Endothelial cell of umbilical vein (primary cell): ENCODE measurements at regions not wholly inside any gene's neighbourhood (a gene's known extent, or its start where the extent isn't known, plus 50 kb on each side); places are given as distances from the start of the nearest gene placed in this dataset.

Experiments used
- BruUV-seq: library from RNA; stranded (reverse); fragments of 400-500 nt; replicated peaks from 2 replicates; lab custom pipeline; 2021; lab: Mats Ljungman, UMichigan
- CTCF ChIA-PET: fragments of 300-600, 350-600 bp; sonication (Branson Sonifier 250); formaldehyde crosslinking; loops from one replicate; lab custom pipeline; 2021; ENCODE audit warnings: antibody characterized with exemption, inconsistent platforms; lab: Charles Lee
- POLR2A ChIA-PET: fragments of 300-600, 350-600 bp; sonication (Branson Sonifier 250); formaldehyde crosslinking; loops from one replicate; lab custom pipeline; 2021; ENCODE audit warnings: antibody characterized with exemption, inconsistent platforms; lab: Charles Lee
- DNase-seq: peaks from one replicate; pipeline ENCODE4 v3.0.0-alpha.2; 2011; ENCODE audit warnings: low read depth, low spot score
- FAIRE-seq: peaks from 2 replicates; lab custom pipeline; 2011; peaks lifted over from hg19 to GRCh38; lab: Jason Lieb, UNC
- H2AFZ ChIP-seq: 2 replicates; pipeline ENCODE4 v1.6.0; 2012; ENCODE audit warnings: low read depth, low read length, control low read depth, inconsistent platforms
- H3K27ac ChIP-seq: 2 replicates; pipeline ENCODE4 v1.5.1; 2011; ENCODE audit warnings: low read depth, mild to moderate bottlenecking, control low read depth, low read length, moderate library complexity; ENCODE audit not compliant: insufficient read depth
- H3K27me3 ChIP-seq, 2 experiments: 2 replicates each; pipeline versions ENCODE4 v1.6.0 to v1.6.1; 2011; ENCODE audit warnings: low read length in 2 of 2, mixed read lengths in 1 of 2; ENCODE audit not compliant: control insufficient read depth in 2 of 2, insufficient read depth in 2 of 2
- H3K36me3 ChIP-seq, 2 experiments: 2 replicates in 1 of 2; 3 replicates in 1 of 2; pipeline ENCODE4 v1.5.1; 2011; ENCODE audit warnings: low read length in 2 of 2, mild to moderate bottlenecking in 1 of 2, moderate library complexity in 1 of 2; ENCODE audit not compliant: control insufficient read depth in 2 of 2, insufficient read depth in 2 of 2; ENCODE audit errors: extremely low read depth in 1 of 2
- H3K4me1 ChIP-seq: 3 replicates; pipeline ENCODE4 v1.5.1; 2011; ENCODE audit warnings: mild to moderate bottlenecking, low read length; ENCODE audit not compliant: control insufficient read depth, insufficient read depth; ENCODE audit errors: extremely low read depth
- H3K4me2 ChIP-seq: 2 replicates; pipeline ENCODE4 v1.6.1; 2011; ENCODE audit warnings: low read length, control low read depth, mixed read lengths; ENCODE audit not compliant: insufficient read depth
- H3K4me3 ChIP-seq, 3 experiments: fragments of 200-600 bp in 1 of 3; sonication (generic), shearing (Covaris generic) in 1 of 3; replicated peaks in 1 of 3; 2 replicates each; pipeline ENCODE4 v1.5.1; 2011 to 2016; ENCODE audit warnings: control low read depth in 3 of 3, low read length in 3 of 3, mild to moderate bottlenecking in 2 of 3, inconsistent platforms in 1 of 3, low read depth in 1 of 3, moderate library complexity in 1 of 3; ENCODE audit not compliant: insufficient read depth in 1 of 3
- H3K79me2 ChIP-seq: 2 replicates; pipeline ENCODE4 v1.6.0; 2012; ENCODE audit warnings: low read length, inconsistent platforms; ENCODE audit not compliant: control insufficient read depth, insufficient read depth
- H3K9ac ChIP-seq: replicated peaks from 2 replicates; pipeline ENCODE3; 2011; ENCODE audit warnings: low read length, control low read depth; ENCODE audit not compliant: insufficient read depth; ENCODE audit errors: extremely low read depth
- H3K9me1 ChIP-seq: replicated peaks from 3 replicates; pipeline ENCODE4 v1.6.0; 2011; ENCODE audit warnings: mild to moderate bottlenecking, low read length; ENCODE audit not compliant: control insufficient read depth, insufficient read depth; ENCODE audit errors: extremely low read depth
- H3K9me3 ChIP-seq: replicated peaks from 2 replicates; pipeline ENCODE4 v1.5.1; 2012; ENCODE audit warnings: low read length, inconsistent platforms; ENCODE audit not compliant: control insufficient read depth, insufficient read depth
- H4K20me1 ChIP-seq: replicated peaks from 2 replicates; pipeline ENCODE3; 2011; ENCODE audit warnings: mild to moderate bottlenecking, low read length; ENCODE audit not compliant: control insufficient read depth, insufficient read depth; ENCODE audit errors: extremely low read depth
- FOS ChIP-seq: IDR thresholded peaks from 2 replicates; pipeline ENCODE4 v1.6.1; 2011; ENCODE audit warnings: mild to moderate bottlenecking, low read length, moderate library complexity, borderline replicate concordance; ENCODE audit not compliant: insufficient read depth
- JUN ChIP-seq: IDR thresholded peaks from 2 replicates; pipeline ENCODE4 v1.6.1; 2011; ENCODE audit warnings: borderline replicate concordance, low read depth; ENCODE audit not compliant: insufficient read length, insufficient read depth
- POLR2A ChIP-seq: IDR thresholded peaks from 2 replicates; pipeline ENCODE4 v1.6.1; 2012; ENCODE audit warnings: low read depth, mild to moderate bottlenecking, control low read depth, low read length
- dilution Hi-C: fragments of 300-500 bp; cut with MboI; formaldehyde crosslinking; loops from one replicate; pipeline ENCODE4 v1.15.0; 2019; ENCODE audit warnings: low sequenced_read_pairs; ENCODE audit not compliant: extremely low pct_ligation_motif_present
- intact Hi-C: fragments of 100-400 bp; cut with micrococcal nuclease; formaldehyde crosslinking; loops from one replicate; pipeline ENCODE4 v1.10.0; 2022
- TF ChIP-seq, protein P1 (sequence below): IDR thresholded peaks from 2 replicates; pipeline ENCODE4 v1.6.1; 2011; ENCODE audit not compliant: insufficient read depth, insufficient read length
- TF ChIP-seq, protein P2 (sequence below), 2 donors: IDR thresholded peaks; 1 replicate in 1 of 2; 2 replicates in 1 of 2; pipeline ENCODE4 v1.5.1; 2011; ENCODE audit warnings: low read length in 2 of 2, mild to moderate bottlenecking in 2 of 2, moderate library complexity in 2 of 2, control low read depth in 1 of 2, inconsistent platforms in 1 of 2, low read depth in 1 of 2; ENCODE audit not compliant: insufficient read depth in 1 of 2; ENCODE audit errors: extremely low read depth in 1 of 2

DNA sequence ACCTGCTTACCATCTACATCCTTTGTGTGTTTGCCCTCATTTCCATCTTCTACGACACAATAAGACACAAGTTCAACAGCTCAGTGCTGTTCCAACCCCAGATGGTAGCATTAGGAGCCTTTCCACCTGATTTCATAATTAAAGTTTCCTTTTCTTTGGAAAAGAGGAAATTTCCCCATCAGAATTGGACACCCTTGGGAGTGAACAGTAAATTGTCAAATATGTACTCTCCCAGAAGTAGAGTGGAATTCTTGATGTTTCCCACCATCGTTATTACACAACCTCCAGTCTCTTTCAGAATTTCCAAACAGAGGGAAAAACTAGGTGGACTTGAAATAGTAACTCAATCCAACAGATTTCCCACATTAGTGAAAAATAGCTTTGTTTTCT lies 337.6 kb upstream of the OR4E1 start:
- FAIRE-seq = no peak
- Histone ChIP-seq H3K9me3 (no peaks in the 10 kb centered on the region), H3K9ac (no peak overlapping the region), H3K4me3 (no peak overlapping the region), H3K27ac (no peak overlapping the region), H3K36me3 (no peaks in the 10 kb centered on the region), H3K27me3 (peaks cover 2 to 11% of the 10 kb centered on the region in 2 experiments), H3K4me1 (no peaks in the 10 kb centered on the region), H3K9me1 (peaks cover under 1% of the 10 kb centered on the region), H4K20me1 (no peaks in the 10 kb centered on the region), H3K79me2 (no peaks in the 10 kb centered on the region), H3K4me2 (no peak overlapping the region), H2AFZ (no peak overlapping the region)
- no TSS peak for BruUV-seq
- no peak for DNase-seq
- intact Hi-C loops (no loop called here), dilution Hi-C loops (no loop called here)
- TF ChIP-seq, protein P1, sequence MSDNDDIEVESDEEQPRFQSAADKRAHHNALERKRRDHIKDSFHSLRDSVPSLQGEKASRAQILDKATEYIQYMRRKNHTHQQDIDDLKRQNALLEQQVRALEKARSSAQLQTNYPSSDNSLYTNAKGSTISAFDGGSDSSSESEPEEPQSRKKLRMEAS = no peak
- TF ChIP-seq POLR2A (no peak), JUN (no peak), FOS (no peak)
- TF ChIP-seq, protein P2, sequence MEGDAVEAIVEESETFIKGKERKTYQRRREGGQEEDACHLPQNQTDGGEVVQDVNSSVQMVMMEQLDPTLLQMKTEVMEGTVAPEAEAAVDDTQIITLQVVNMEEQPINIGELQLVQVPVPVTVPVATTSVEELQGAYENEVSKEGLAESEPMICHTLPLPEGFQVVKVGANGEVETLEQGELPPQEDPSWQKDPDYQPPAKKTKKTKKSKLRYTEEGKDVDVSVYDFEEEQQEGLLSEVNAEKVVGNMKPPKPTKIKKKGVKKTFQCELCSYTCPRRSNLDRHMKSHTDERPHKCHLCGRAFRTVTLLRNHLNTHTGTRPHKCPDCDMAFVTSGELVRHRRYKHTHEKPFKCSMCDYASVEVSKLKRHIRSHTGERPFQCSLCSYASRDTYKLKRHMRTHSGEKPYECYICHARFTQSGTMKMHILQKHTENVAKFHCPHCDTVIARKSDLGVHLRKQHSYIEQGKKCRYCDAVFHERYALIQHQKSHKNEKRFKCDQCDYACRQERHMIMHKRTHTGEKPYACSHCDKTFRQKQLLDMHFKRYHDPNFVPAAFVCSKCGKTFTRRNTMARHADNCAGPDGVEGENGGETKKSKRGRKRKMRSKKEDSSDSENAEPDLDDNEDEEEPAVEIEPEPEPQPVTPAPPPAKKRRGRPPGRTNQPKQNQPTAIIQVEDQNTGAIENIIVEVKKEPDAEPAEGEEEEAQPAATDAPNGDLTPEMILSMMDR (IDR thresholded peaks at IDR 0.05; ENCODE audit: extremely low read depth in 1 of 2, insufficient read depth in 1 of 2, low read depth in 1 of 2, low read length in 2 of 2) = no peak
- ChIA-PET POLR2A (no interaction called here), CTCF (interaction anchor here (0.7 to 1.0 kb wide), 2 partner anchors 15 to 89 kb away, joined by 3 read pairs; no protein-coding TSS in a partner anchor)
